Activated CD4-positive, alpha-beta memory T cell treated with anti-CD3 and anti-CD28 coated beads for 36 hours (primary cell): ENCODE measurements at regions not wholly inside any gene's neighbourhood (a gene's known extent, or its start where the extent isn't known, plus 50 kb on each side); places are given as distances from the start of the nearest gene placed in this dataset.
"Not testable (repeated sequence)": the region's sequence is repeated elsewhere in the genome, so short reads cannot be mapped to it uniquely, and the experiment has no call there.

Experiments
- CTCF ChIA-PET: fragments of 350-600 bp; sonication (Branson Sonifier 250); formaldehyde crosslinking; loops from one replicate; lab custom pipeline; 2021; ENCODE audit warnings: antibody characterized with exemption, inconsistent platforms; lab: Charles Lee
- POLR2A ChIA-PET: fragments of 350-600 bp; sonication (Branson Sonifier 250); formaldehyde crosslinking; loops from one replicate; lab custom pipeline; 2021; ENCODE audit warnings: antibody characterized with exemption; lab: Charles Lee
- DNase-seq: peaks from one replicate; pipeline ENCODE4 v3.0.0-alpha.2; 2020
- H3K27ac Mint-ChIP-seq: one replicate; pipeline ENCODE4 v1.8.0; 2021; ENCODE audit warnings: mixed read lengths
- H3K27me3 Mint-ChIP-seq: one replicate; pipeline ENCODE4 v1.8.0; 2021; ENCODE audit warnings: mixed read lengths
- H3K36me3 Mint-ChIP-seq: one replicate; pipeline ENCODE4 v1.8.0; 2021; ENCODE audit warnings: mixed read lengths
- H3K4me1 Mint-ChIP-seq: one replicate; pipeline ENCODE4 v1.8.0; 2021; ENCODE audit warnings: low read depth, mixed read lengths
- H3K4me3 Mint-ChIP-seq: one replicate; pipeline ENCODE4 v1.8.0; 2021; ENCODE audit warnings: mild to moderate bottlenecking, mixed read lengths
- H3K9me3 Mint-ChIP-seq: one replicate; pipeline ENCODE4 v1.8.0; 2021; ENCODE audit warnings: mixed read lengths
- intact Hi-C: fragments of 100-400 bp; cut with micrococcal nuclease; formaldehyde crosslinking; loops from one replicate; pipeline ENCODE4 v1.15.1; 2023

- H3K4me1 Mint-ChIP-seq, H3K9me3 Mint-ChIP-seq, DNase-seq, H3K27me3 Mint-ChIP-seq, H3K27ac Mint-ChIP-seq, H3K4me3 Mint-ChIP-seq, intact Hi-C loops, H3K36me3 Mint-ChIP-seq, POLR2A ChIA-PET, CTCF ChIA-PET: not testable (repeated sequence)
Observed at GRCh38 chr15:21258635-21259034, 181.7 kb downstream of the POTEB3 start.

DNA sequence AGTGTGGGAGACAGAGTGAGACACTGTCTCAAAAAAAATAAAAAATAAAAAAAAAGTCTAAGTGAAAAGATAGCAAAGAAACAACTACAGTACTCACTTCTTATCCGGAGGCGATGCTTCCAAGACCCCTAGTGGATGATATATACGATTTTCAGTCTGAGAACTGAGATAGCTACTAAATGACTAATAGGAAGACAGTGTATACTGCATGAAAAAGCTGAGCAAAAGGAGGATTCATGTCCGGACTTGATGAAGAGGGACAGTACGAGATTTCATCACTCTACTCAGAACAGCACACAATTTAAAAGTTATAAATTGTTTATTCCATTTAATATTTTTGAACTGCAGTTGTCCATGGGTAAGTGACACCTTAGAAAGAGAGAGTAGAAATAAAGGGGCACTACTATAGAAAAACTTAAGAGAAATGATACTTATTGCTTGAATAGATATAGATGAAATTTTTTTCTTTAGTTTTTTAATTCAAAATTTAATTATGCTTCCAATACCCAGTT lies 190.7 kb downstream of the POTEB3 start:
- H3K27me3 Mint-ChIP-seq, POLR2A ChIA-PET, DNase-seq, H3K27ac Mint-ChIP-seq, H3K9me3 Mint-ChIP-seq, intact Hi-C loops, H3K4me1 Mint-ChIP-seq, H3K4me3 Mint-ChIP-seq, CTCF ChIA-PET, H3K36me3 Mint-ChIP-seq: not testable (repeated sequence)
